ENCODE measurements at regions not wholly inside any gene's neighbourhood (a gene's known extent, or its start where the extent isn't known, plus 50 kb on each side); places are given as distances from the start of the nearest gene placed in this dataset.

- ChIA-PET CTCF (no interaction called here), POLR2A (no interaction called here)
- H3K4me3 Mint-ChIP-seq: no peak overlapping the region
- no peak for TF ChIP-seq CREM (CRISPR knock-in tag; IDR thresholded peaks at IDR 0.05)
- no peak for TF ChIP-seq ETV6 (CRISPR knock-in tag; IDR thresholded peaks at IDR 0.05)
- TF ChIP-seq JAZF1 (CRISPR knock-in tag; IDR thresholded peaks at IDR 0.05): no peak
- no peak for TF ChIP-seq FOXK1 (CRISPR knock-in tag; IDR thresholded peaks at IDR 0.05)
- TF ChIP-seq ZNF532 (CRISPR knock-in tag; IDR thresholded peaks at IDR 0.05; ENCODE audit: borderline replicate concordance): no peak
- TF ChIP-seq CREB1 (CRISPR knock-in tag; IDR thresholded peaks at IDR 0.05): no peak
- TF ChIP-seq MAX (CRISPR knock-in tag; IDR thresholded peaks at IDR 0.05): no peak
- no peak for TF ChIP-seq ESRRA (CRISPR knock-in tag; IDR thresholded peaks at IDR 0.05; ENCODE audit: borderline replicate concordance)
- no peak for TF ChIP-seq IRF2 (CRISPR knock-in tag; IDR thresholded peaks at IDR 0.05; ENCODE audit: borderline replicate concordance, low read depth)
- no peak for TF ChIP-seq ZNF232 (CRISPR knock-in tag; IDR thresholded peaks at IDR 0.05)
- no peak for TF ChIP-seq E2F5 (CRISPR knock-in tag; IDR thresholded peaks at IDR 0.05)
- no peak for TF ChIP-seq STAT6 (CRISPR knock-in tag; conservative IDR thresholded peaks at IDR 0.05; ENCODE audit: low read depth)
- TF ChIP-seq ELF4 (CRISPR knock-in tag; IDR thresholded peaks at IDR 0.05; ENCODE audit: low read depth): no peak
- TF ChIP-seq SOX15 (CRISPR knock-in tag; IDR thresholded peaks at IDR 0.05): no peak
- no peak for TF ChIP-seq MLX (CRISPR knock-in tag; IDR thresholded peaks at IDR 0.05)
- TF ChIP-seq ZNF512 (CRISPR knock-in tag; IDR thresholded peaks at IDR 0.05; ENCODE audit: borderline replicate concordance): no peak
- no peak for TF ChIP-seq SMAD4 (CRISPR knock-in tag; IDR thresholded peaks at IDR 0.05)
- TF ChIP-seq RELA (CRISPR knock-in tag; IDR thresholded peaks at IDR 0.05; ENCODE audit: borderline replicate concordance): no peak
- no peak for TF ChIP-seq ZSCAN18 (CRISPR knock-in tag; IDR thresholded peaks at IDR 0.05)
- no peak for TF ChIP-seq NFATC4 (CRISPR knock-in tag; IDR thresholded peaks at IDR 0.05)
- peaks cover 17% of the 10 kb centered on the region for H3K4me1 Mint-ChIP-seq
- H3K27ac Mint-ChIP-seq: no peak overlapping the region
- ATAC-seq: no peak
- no peaks in the 10 kb centered on the region for H3K36me3 Mint-ChIP-seq
- DNase-seq (ENCODE audit: low spot score): no peak
- no peaks in the 10 kb centered on the region for H3K9me3 Mint-ChIP-seq
- no peaks in the 10 kb centered on the region; the same call in 1 of the 2 replicates for H3K27me3 Mint-ChIP-seq (ENCODE audit: low read depth)
These were observed 95.2 kb upstream of the CPEB4 start for GRCh38 chr5:173792781-173793547.

All from WTC11 (cell line).